ENCODE measurements at regions not wholly inside any gene's neighbourhood (a gene's known extent, or its start where the extent isn't known, plus 50 kb on each side); places are given as distances from the start of the nearest gene placed in this dataset.

GRCh38 chr1:4430406-4431365 is 223.7 kb upstream of the AJAP1 start:
- TF ChIP-seq TAF1 (IDR thresholded peaks at IDR 0.05; ENCODE audit: low read depth) (no peak), MAX (IDR thresholded peaks at IDR 0.05) (no peak), CEBPB (IDR thresholded peaks at IDR 0.05) (no peak), TEAD4 (IDR thresholded peaks at IDR 0.05) (no peak), FOXM1 (IDR thresholded peaks at IDR 0.05; ENCODE audit: borderline replicate concordance, low read depth) (no peak), REST (IDR thresholded peaks at IDR 0.05; ENCODE audit: low read depth) (no peak), YY1 (IDR thresholded peaks at IDR 0.05; ENCODE audit: low read depth) (no peak), TCF12 (IDR thresholded peaks at IDR 0.05; ENCODE audit: low read depth) (no peak)

GRCh38 chr1:4431491-4431890 is 222.9 kb upstream of the AJAP1 start:
- TF ChIP-seq CEBPB (IDR thresholded peaks at IDR 0.05) (no peak), REST (IDR thresholded peaks at IDR 0.05; ENCODE audit: low read depth) (no peak), MAX (IDR thresholded peaks at IDR 0.05) (no peak), YY1 (IDR thresholded peaks at IDR 0.05; ENCODE audit: low read depth) (no peak), NFIC (IDR thresholded peaks at IDR 0.05) (no peak), CREB1 (IDR thresholded peaks at IDR 0.05; ENCODE audit: low read depth) (no peak)

- no peak for TF ChIP-seq YY1 (IDR thresholded peaks at IDR 0.05; ENCODE audit: low read depth)
- no peak for TF ChIP-seq TAF1 (IDR thresholded peaks at IDR 0.05; ENCODE audit: low read depth)
Measured at GRCh38 chr1:4433075-4433474, 221.3 kb upstream of the AJAP1 start.

- TF ChIP-seq RAD21 (IDR thresholded peaks at IDR 0.05; ENCODE audit: low read depth) (no peak), ZBTB7A (IDR thresholded peaks at IDR 0.05; ENCODE audit: low read depth) (no peak), REST (IDR thresholded peaks at IDR 0.05; ENCODE audit: low read depth) (no peak), TCF12 (IDR thresholded peaks at IDR 0.05; ENCODE audit: low read depth) (no peak)
Measured at GRCh38 chr1:4444086-4444485, 210.3 kb upstream of the AJAP1 start.

GRCh38 chr1:4447778-4448420 is 206.5 kb upstream of the AJAP1 start:
- TF ChIP-seq CREB1 (IDR thresholded peaks at IDR 0.05; ENCODE audit: low read depth) = no peak
- TF ChIP-seq EP300 (IDR thresholded peaks at IDR 0.05; ENCODE audit: borderline replicate concordance) = no peak
- no peak for TF ChIP-seq USF1 (IDR thresholded peaks at IDR 0.05)
- TF ChIP-seq CEBPB (IDR thresholded peaks at IDR 0.05) = no peak
- TF ChIP-seq NFIC (IDR thresholded peaks at IDR 0.05) = no peak
- no peak for TF ChIP-seq ZBTB7A (IDR thresholded peaks at IDR 0.05; ENCODE audit: low read depth)
- no peak for TF ChIP-seq TCF12 (IDR thresholded peaks at IDR 0.05; ENCODE audit: low read depth)

All from Ishikawa (cell line).